ENCODE measurements at regions not wholly inside any gene's neighbourhood (a gene's known extent, or its start where the extent isn't known, plus 50 kb on each side); places are given as distances from the start of the nearest gene placed in this dataset.

GRCh38 chr4:164591666-164592065, 162.3 kb upstream of the SMIM31 start:
- H3K4ac ChIP-seq (replicated peaks; ENCODE audit: insufficient read length, low read depth, low read length): no peak overlapping the region
- no peaks in the 10 kb centered on the region for H3K27me3 ChIP-seq (replicated peaks in 1 of 4; ENCODE audit: control insufficient read depth in 3 of 4, extremely low read depth in 1 of 4, insufficient read depth in 3 of 4, low read length in 3 of 4)
- 81% methylated on average over 6 of the region's 6 CpGs; no CpG with 5 or more reads in 1 of the 2 experiments for WGBS, 2 experiments (ENCODE audit: extremely low coverage in 1 of 2, insufficient coverage in 1 of 2, insufficient read length in 1 of 2, insufficient replicate concordance in 2 of 2, low coverage in 1 of 2, low lambda C conversion rate in 2 of 2, missing lambda C conversion rate in 1 of 2)
- H3K9ac ChIP-seq (replicated peaks in 1 of 4; ENCODE audit: extremely low read depth in 1 of 4, low read depth in 3 of 4, low read length in 3 of 4): no peak overlapping the region
- no peaks in the 10 kb centered on the region for H3K36me3 ChIP-seq (ENCODE audit: control insufficient read depth in 2 of 4, insufficient read depth in 4 of 4, low read length in 3 of 4)
- no peaks in the 10 kb centered on the region for H3K4me1 ChIP-seq (replicated peaks in 1 of 4; ENCODE audit: control insufficient read depth in 3 of 4, insufficient read depth in 4 of 4, low read length in 3 of 4)
- H3K23me2 ChIP-seq (ENCODE audit: low read depth, low read length): no peaks in the 10 kb centered on the region
- no peak overlapping the region for H3K56ac ChIP-seq (replicated peaks; ENCODE audit: insufficient read length, low read depth, low read length)
- no peaks in the 10 kb centered on the region for H3K79me1 ChIP-seq (ENCODE audit: low read depth, low read length)
- no peak overlapping the region for H2BK20ac ChIP-seq (ENCODE audit: low read length)
- no peak overlapping the region for H3K18ac ChIP-seq (ENCODE audit: extremely low read depth, low read length)
- no peaks in the 10 kb centered on the region for H3K9me3 ChIP-seq (ENCODE audit: insufficient read depth in 2 of 2, low read depth in 1 of 2, low read length in 1 of 2)
- no peak overlapping the region for H4K8ac ChIP-seq (ENCODE audit: extremely low read depth, insufficient read depth, low read length)
- H3K27ac ChIP-seq (ENCODE audit: low read depth, low read length): no peak overlapping the region
- DNase-seq (ENCODE audit: low read depth in 1 of 2, low spot score in 2 of 2) (no peak), FAIRE-seq (no peak)
- H3K23ac ChIP-seq (ENCODE audit: insufficient read length): no peak overlapping the region
- ChIA-PET POLR2A (ENCODE audit: partially characterized antibody) (no interaction called here), CTCF (ENCODE audit: partially characterized antibody) (no interaction called here)
- H4K5ac ChIP-seq (ENCODE audit: insufficient read length, low read depth, low read length): no peak overlapping the region
- H3K4me3 ChIP-seq (ENCODE audit: extremely low read depth in 1 of 4, insufficient read depth in 2 of 4, low read depth in 3 of 4, low read length in 4 of 4): no peak overlapping the region
- H2BK15ac ChIP-seq (ENCODE audit: low read length): no peak overlapping the region
- no peak overlapping the region for H3K4me2 ChIP-seq (ENCODE audit: insufficient read depth in 1 of 2, low read depth in 2 of 2, low read length in 2 of 2)
- H4K20me1 ChIP-seq (replicated peaks in 1 of 2; ENCODE audit: control insufficient read depth in 1 of 2, insufficient read depth in 2 of 2, low read length in 2 of 2): no peaks in the 10 kb centered on the region
- no peak overlapping the region for H2BK120ac ChIP-seq (replicated peaks; ENCODE audit: low read depth, low read length)
- H4K91ac ChIP-seq (replicated peaks; ENCODE audit: insufficient read length, low read length): no peak overlapping the region
- no peak overlapping the region for H2BK5ac ChIP-seq (ENCODE audit: low read depth, low read length)
- H2BK12ac ChIP-seq (ENCODE audit: low read depth, low read length): no peak overlapping the region
- no peak overlapping the region for H2AFZ ChIP-seq (ENCODE audit: low read length)
- H2AK5ac ChIP-seq (ENCODE audit: low read depth, low read length): no peak overlapping the region
- no peak overlapping the region for H3K14ac ChIP-seq (ENCODE audit: insufficient read length)
- H3K79me2 ChIP-seq (ENCODE audit: control insufficient read depth in 1 of 2, insufficient read depth in 2 of 2, low read length in 2 of 2): no peaks in the 10 kb centered on the region
- TF ChIP-seq TEAD4 (IDR thresholded peaks at IDR 0.05; ENCODE audit: low read depth, low read length) (no peak), MAFK (IDR thresholded peaks at IDR 0.05; ENCODE audit: low read depth, low read length) (no peak), TAF7 (optimal IDR thresholded peaks at IDR 0.05; ENCODE audit: borderline replicate concordance, low read depth, low read length) (no peak), GTF2F1 (IDR thresholded peaks at IDR 0.05; ENCODE audit: borderline replicate concordance, low read depth, low read length) (no peak), CREB1 (IDR thresholded peaks at IDR 0.05) (no peak), ATF2 (IDR thresholded peaks at IDR 0.05; ENCODE audit: low read length) (no peak)

Data from H1 (cell line).